ENCODE measurements at regions not wholly inside any gene's neighbourhood (a gene's known extent, or its start where the extent isn't known, plus 50 kb on each side); places are given as distances from the start of the nearest gene placed in this dataset.

DNA sequence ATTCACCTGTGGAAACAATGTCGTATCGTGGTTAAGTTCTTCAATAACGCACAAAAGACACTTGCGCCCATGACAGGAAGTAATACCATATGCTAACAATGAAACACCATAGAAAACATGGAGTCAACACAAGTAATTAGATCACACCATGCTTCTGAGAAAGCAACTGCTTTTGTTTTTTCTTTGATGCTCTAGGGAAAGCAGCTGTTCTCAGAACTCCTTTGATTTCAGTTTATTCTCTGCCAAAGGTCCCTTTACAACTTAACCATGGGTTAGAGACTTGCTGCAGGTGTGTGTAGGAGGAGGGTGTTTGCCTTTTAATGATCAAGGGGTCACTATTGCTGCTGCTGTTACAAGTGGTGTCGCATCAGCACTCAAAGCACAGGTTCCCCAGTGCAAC lies 324.0 kb upstream of the SLCO3A1 start:
- intact Hi-C loops (cut with micrococcal nuclease; ENCODE audit: unreplicated experiment): no loop called here
- no peak overlapping the region for H3K4me3 ChIP-seq
- RAD21 ChIA-PET (ENCODE audit: unreplicated experiment): no interaction called here
- H3K9me3 ChIP-seq (replicated peaks; ENCODE audit: control insufficient read depth, insufficient read depth, low read length): no peaks in the 10 kb centered on the region
- 73% methylated on average over 5 of the region's 5 CpGs for WGBS (ENCODE audit: insufficient coverage, insufficient replicate concordance, low lambda C conversion rate, missing lambda C conversion rate)
- CTCF ChIA-PET: no interaction called here
- H3K9ac ChIP-seq (ENCODE audit: control insufficient read depth, insufficient read depth, low read length): no peak overlapping the region
- H3K27ac ChIP-seq (ENCODE audit: control insufficient read depth, insufficient read depth): no peak overlapping the region
- H2AFZ ChIP-seq (ENCODE audit: control insufficient read depth, low read depth, low read length): no peak overlapping the region
- POLR2A ChIA-PET: no interaction called here
- H3K79me2 ChIP-seq (ENCODE audit: control insufficient read depth, insufficient read depth, low read length): no peaks in the 10 kb centered on the region
- H4K20me1 ChIP-seq (ENCODE audit: control insufficient read depth, insufficient read depth): no peaks in the 10 kb centered on the region
- TF ChIP-seq ZNF274 (IDR thresholded peaks at IDR 0.05; ENCODE audit: insufficient read depth, insufficient read length): no peak
- no peaks in the 10 kb centered on the region; a peak in 1 of 4 replicates for H3K27me3 ChIP-seq (replicated peaks in 1 of 2; ENCODE audit: control insufficient read depth in 2 of 2, insufficient read depth in 2 of 2, low read length in 1 of 2)
- H3K36me3 ChIP-seq (ENCODE audit: control insufficient read depth in 2 of 2, insufficient read depth in 2 of 2, low read length in 1 of 2): no peaks in the 10 kb centered on the region
- no peak for DNase-seq (ENCODE audit: low read depth, low spot score)
- in situ Hi-C loops (cut with MboI): no loop called here
- FAIRE-seq: no peak
- SMC1A ChIA-PET (ENCODE audit: uncharacterized antibody, unreplicated experiment): no interaction called here
- no peaks in the 10 kb centered on the region for H3K4me1 ChIP-seq (ENCODE audit: control insufficient read depth, insufficient read depth, low read length)
- H3K4me2 ChIP-seq (ENCODE audit: control insufficient read depth, insufficient read depth): no peak overlapping the region
- ATAC-seq: no peak
- no TSS peak for BruUV-seq (replicated peaks)

DNA sequence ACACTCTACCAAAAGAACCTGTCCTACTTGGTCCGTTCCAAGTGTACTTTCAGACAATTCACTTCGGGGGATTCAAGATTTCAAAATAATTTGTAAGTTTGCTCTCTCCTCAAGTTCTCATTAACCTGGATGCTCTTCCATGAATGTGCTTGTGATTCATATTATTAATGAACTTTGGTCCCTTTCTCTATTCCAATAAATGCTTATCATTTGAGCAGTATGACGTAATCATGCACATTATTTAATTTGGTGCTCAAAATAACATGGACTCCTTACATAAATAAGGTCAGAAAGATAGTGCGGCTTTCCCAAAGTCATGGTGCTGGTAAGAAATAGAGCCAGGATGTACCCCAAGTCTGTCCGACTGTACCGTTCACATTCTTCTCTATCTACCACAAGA lies 323.2 kb upstream of the SLCO3A1 start:
- POLR2A ChIA-PET: interaction anchor here (0.9 kb wide), 1 partner anchor 116 kb away, joined by 3 read pairs; no protein-coding TSS in a partner anchor
- Histone ChIP-seq H3K9ac (ENCODE audit: control insufficient read depth, insufficient read depth, low read length) (no peak overlapping the region), H3K4me3 (no peak overlapping the region), H3K27me3 (replicated peaks in 1 of 2; ENCODE audit: control insufficient read depth in 2 of 2, insufficient read depth in 2 of 2, low read length in 1 of 2) (no peaks in the 10 kb centered on the region; a peak in 1 of 4 replicates), H3K79me2 (ENCODE audit: control insufficient read depth, insufficient read depth, low read length) (no peaks in the 10 kb centered on the region), H4K20me1 (ENCODE audit: control insufficient read depth, insufficient read depth) (no peaks in the 10 kb centered on the region), H3K4me1 (ENCODE audit: control insufficient read depth, insufficient read depth, low read length) (no peaks in the 10 kb centered on the region), H2AFZ (ENCODE audit: control insufficient read depth, low read depth, low read length) (no peak overlapping the region), H3K36me3 (ENCODE audit: control insufficient read depth in 2 of 2, insufficient read depth in 2 of 2, low read length in 1 of 2) (no peaks in the 10 kb centered on the region), H3K4me2 (ENCODE audit: control insufficient read depth, insufficient read depth) (no peak overlapping the region), H3K27ac (ENCODE audit: control insufficient read depth, insufficient read depth) (no peak overlapping the region), H3K9me3 (replicated peaks; ENCODE audit: control insufficient read depth, insufficient read depth, low read length) (no peaks in the 10 kb centered on the region)
- WGBS (ENCODE audit: insufficient coverage, insufficient replicate concordance, low lambda C conversion rate, missing lambda C conversion rate): 58% methylated on average over 6 of the region's 6 CpGs
- ATAC-seq: no peak
- no peak for DNase-seq (ENCODE audit: low read depth, low spot score)
- intact Hi-C loops (cut with micrococcal nuclease; ENCODE audit: unreplicated experiment) (no loop called here), in situ Hi-C loops (cut with MboI) (no loop called here)
- RAD21 ChIA-PET (ENCODE audit: unreplicated experiment): no interaction called here
- BruUV-seq (replicated peaks): no TSS peak
- no peak for FAIRE-seq
- SMC1A ChIA-PET (ENCODE audit: uncharacterized antibody, unreplicated experiment): no interaction called here
- CTCF ChIA-PET: no interaction called here
- TF ChIP-seq, protein P1, sequence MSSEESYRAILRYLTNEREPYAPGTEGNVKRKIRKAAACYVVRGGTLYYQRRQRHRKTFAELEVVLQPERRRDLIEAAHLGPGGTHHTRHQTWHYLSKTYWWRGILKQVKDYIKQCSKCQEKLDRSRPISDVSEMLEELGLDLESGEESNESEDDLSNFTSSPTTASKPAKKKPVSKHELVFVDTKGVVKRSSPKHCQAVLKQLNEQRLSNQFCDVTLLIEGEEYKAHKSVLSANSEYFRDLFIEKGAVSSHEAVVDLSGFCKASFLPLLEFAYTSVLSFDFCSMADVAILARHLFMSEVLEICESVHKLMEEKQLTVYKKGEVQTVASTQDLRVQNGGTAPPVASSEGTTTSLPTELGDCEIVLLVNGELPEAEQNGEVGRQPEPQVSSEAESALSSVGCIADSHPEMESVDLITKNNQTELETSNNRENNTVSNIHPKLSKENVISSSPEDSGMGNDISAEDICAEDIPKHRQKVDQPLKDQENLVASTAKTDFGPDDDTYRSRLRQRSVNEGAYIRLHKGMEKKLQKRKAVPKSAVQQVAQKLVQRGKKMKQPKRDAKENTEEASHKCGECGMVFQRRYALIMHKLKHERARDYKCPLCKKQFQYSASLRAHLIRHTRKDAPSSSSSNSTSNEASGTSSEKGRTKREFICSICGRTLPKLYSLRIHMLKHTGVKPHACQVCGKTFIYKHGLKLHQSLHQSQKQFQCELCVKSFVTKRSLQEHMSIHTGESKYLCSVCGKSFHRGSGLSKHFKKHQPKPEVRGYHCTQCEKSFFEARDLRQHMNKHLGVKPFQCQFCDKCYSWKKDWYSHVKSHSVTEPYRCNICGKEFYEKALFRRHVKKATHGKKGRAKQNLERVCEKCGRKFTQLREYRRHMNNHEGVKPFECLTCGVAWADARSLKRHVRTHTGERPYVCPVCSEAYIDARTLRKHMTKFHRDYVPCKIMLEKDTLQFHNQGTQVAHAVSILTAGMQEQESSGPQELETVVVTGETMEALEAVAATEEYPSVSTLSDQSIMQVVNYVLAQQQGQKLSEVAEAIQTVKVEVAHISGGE (CRISPR knock-in tag; IDR thresholded peaks at IDR 0.05): no peak
- TF ChIP-seq SP1 (IDR thresholded peaks at IDR 0.05; ENCODE audit: low read depth, low read length): no peak
- TF ChIP-seq SUPT20H (IDR thresholded peaks at IDR 0.05; ENCODE audit: borderline replicate concordance, control insufficient read depth, low read depth, low read length): no peak
- no peak for TF ChIP-seq MEF2A (IDR thresholded peaks at IDR 0.05; ENCODE audit: insufficient read depth, low read depth, low read length)
- no peak for TF ChIP-seq IKZF1 (conservative IDR thresholded peaks at IDR 0.05)
- no peak for TF ChIP-seq ZNF274 (IDR thresholded peaks at IDR 0.05; ENCODE audit: insufficient read depth, insufficient read length)
- TF ChIP-seq, protein P2, sequence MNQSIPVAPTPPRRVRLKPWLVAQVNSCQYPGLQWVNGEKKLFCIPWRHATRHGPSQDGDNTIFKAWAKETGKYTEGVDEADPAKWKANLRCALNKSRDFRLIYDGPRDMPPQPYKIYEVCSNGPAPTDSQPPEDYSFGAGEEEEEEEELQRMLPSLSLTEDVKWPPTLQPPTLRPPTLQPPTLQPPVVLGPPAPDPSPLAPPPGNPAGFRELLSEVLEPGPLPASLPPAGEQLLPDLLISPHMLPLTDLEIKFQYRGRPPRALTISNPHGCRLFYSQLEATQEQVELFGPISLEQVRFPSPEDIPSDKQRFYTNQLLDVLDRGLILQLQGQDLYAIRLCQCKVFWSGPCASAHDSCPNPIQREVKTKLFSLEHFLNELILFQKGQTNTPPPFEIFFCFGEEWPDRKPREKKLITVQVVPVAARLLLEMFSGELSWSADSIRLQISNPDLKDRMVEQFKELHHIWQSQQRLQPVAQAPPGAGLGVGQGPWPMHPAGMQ (IDR thresholded peaks at IDR 0.05; ENCODE audit: borderline replicate concordance): no peak
- no peak for TF ChIP-seq NBN (IDR thresholded peaks at IDR 0.05)
- no peak for TF ChIP-seq NFYA (IDR thresholded peaks at IDR 0.05; ENCODE audit: borderline replicate concordance, low read depth, low read length)
- no peak for TF ChIP-seq MEF2B (IDR thresholded peaks at IDR 0.05; ENCODE audit: partially characterized antibody, poor library complexity, severe bottlenecking)
- no peak for TF ChIP-seq EED (IDR thresholded peaks at IDR 0.05; ENCODE audit: low read depth)
- no peak for TF ChIP-seq CHD2 (IDR thresholded peaks at IDR 0.05; ENCODE audit: borderline replicate concordance, low read depth, low read length)
- no peak for TF ChIP-seq MTA3 (IDR thresholded peaks at IDR 0.05; ENCODE audit: borderline replicate concordance, low read length)
- no peak for TF ChIP-seq ZBED1 (IDR thresholded peaks at IDR 0.05; ENCODE audit: borderline replicate concordance)
- no peak for TF ChIP-seq CREB1 (IDR thresholded peaks at IDR 0.05; ENCODE audit: low read depth)
